WERI-Rb-1 (cell line): ENCODE measurements at regions not wholly inside any gene's neighbourhood (a gene's known extent, or its start where the extent isn't known, plus 50 kb on each side); places are given as distances from the start of the nearest gene placed in this dataset.

Source experiments
- DNase-seq: peaks from one replicate; pipeline ENCODE4 v3.0.0-alpha.2; 2020
- H3K27ac ChIP-seq: fragments of 250-450 bp; sonication (Bioruptor Pico); 2 replicates; pipeline ENCODE4 v1.5.1; 2020; ENCODE audit warnings: mild to moderate bottlenecking, moderate library complexity
- H3K27me3 ChIP-seq: fragments of 250-450 bp; sonication (Bioruptor Pico); 2 replicates; pipeline ENCODE4 v1.5.1; 2021; ENCODE audit warnings: mild to moderate bottlenecking, low read depth, moderate library complexity; ENCODE audit not compliant: insufficient read depth, severe bottlenecking
- H3K36me3 ChIP-seq: fragments of 250-450 bp; sonication (Bioruptor Pico); 2 replicates; pipeline ENCODE4 v1.5.1; 2020; ENCODE audit warnings: mild to moderate bottlenecking, moderate library complexity
- H3K4me3 ChIP-seq: 2 replicates; pipeline ENCODE4 v1.5.1; 2011; ENCODE audit warnings: low read depth, mild to moderate bottlenecking, control low read depth, low read length
- H3K9me3 ChIP-seq: fragments of 250-450 bp; sonication (Bioruptor Pico); 2 replicates; pipeline ENCODE4 v1.5.1; 2021; ENCODE audit warnings: mild to moderate bottlenecking, moderate library complexity; ENCODE audit not compliant: severe bottlenecking
- TF ChIP-seq, protein P1 (sequence below): IDR thresholded peaks from 2 replicates; pipeline ENCODE4 v1.5.1; 2011; ENCODE audit warnings: low read depth, mild to moderate bottlenecking, control low read depth, inconsistent platforms, low read length

DNA sequence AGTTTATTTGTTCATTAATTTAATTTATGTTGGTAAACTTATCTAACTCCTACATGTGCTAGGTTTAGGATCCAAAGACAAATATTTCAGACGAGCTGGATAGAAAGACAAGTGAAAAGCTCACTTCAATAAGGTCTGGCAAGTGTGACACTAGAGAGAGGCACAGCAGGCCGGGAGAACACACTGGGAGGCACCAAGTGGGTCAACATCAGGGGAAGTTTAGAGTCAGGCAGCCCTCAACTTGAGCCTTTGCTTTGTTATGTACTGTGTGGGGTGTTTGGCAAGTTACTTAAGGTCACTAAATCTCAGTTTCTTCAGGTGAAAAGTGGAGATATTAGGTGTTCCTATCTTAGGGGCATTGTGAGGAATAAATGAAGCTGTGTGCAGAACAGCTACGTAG is 214.4 kb downstream of the PCSK1 start:
- Histone ChIP-seq H3K27me3 (no peaks in the 10 kb centered on the region), H3K4me3 (no peak overlapping the region), H3K36me3 (no peaks in the 10 kb centered on the region), H3K27ac (no peak overlapping the region), H3K9me3 (no peaks in the 10 kb centered on the region)
- TF ChIP-seq, protein P1, sequence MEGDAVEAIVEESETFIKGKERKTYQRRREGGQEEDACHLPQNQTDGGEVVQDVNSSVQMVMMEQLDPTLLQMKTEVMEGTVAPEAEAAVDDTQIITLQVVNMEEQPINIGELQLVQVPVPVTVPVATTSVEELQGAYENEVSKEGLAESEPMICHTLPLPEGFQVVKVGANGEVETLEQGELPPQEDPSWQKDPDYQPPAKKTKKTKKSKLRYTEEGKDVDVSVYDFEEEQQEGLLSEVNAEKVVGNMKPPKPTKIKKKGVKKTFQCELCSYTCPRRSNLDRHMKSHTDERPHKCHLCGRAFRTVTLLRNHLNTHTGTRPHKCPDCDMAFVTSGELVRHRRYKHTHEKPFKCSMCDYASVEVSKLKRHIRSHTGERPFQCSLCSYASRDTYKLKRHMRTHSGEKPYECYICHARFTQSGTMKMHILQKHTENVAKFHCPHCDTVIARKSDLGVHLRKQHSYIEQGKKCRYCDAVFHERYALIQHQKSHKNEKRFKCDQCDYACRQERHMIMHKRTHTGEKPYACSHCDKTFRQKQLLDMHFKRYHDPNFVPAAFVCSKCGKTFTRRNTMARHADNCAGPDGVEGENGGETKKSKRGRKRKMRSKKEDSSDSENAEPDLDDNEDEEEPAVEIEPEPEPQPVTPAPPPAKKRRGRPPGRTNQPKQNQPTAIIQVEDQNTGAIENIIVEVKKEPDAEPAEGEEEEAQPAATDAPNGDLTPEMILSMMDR, result no peak
- DNase-seq, result no peak

DNA sequence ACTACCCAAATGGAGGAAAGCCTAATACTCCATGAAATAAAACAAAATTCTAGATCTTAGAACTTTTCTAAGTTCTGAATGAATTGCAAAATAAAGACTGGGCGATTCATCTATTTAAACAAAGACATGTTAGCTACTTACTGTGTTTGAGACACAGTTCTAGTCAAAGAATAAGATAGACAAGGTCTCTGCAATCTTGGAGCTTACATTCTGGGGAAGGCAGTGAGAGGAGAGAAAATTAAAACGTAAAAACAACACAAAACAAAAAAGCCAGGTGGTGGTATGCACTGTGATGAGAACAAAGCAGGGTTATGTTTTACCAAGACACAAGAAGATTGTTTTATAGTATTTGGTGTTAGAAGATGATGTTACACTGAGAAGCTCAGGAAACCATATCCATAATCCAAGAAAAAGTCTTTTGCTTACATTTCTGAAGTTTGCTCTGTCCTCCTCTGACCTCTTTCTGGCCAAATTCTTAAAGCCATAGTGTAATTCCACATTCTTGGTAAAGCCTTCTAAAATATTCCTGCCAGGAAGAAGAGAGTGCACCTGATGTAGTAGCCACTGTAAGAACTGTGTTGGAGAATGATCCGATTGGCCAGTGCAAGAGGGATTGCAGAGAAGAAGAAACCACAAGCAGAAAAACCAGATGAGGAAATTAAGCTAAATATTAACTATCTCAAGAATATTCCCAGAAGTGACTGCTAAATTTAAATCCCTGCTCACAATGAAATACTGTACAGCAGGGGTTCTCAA is 218.4 kb downstream of the PCSK1 start:
- DNase-seq, result no peak
- TF ChIP-seq, protein P1, result no peak
- Histone ChIP-seq H3K27me3 (no peaks in the 10 kb centered on the region), H3K27ac (no peak overlapping the region), H3K36me3 (no peaks in the 10 kb centered on the region), H3K9me3 (no peaks in the 10 kb centered on the region), H3K4me3 (no peak overlapping the region)

- Histone ChIP-seq H3K9me3 (no peaks in the 10 kb centered on the region), H3K4me3 (no peak overlapping the region), H3K27me3 (no peaks in the 10 kb centered on the region), H3K27ac (no peak overlapping the region), H3K36me3 (no peaks in the 10 kb centered on the region)
- no peak for DNase-seq
- TF ChIP-seq, protein P1, result no peak
These were observed 223.2 kb downstream of the PCSK1 start for GRCh38 chr5:96209829-96210228.

DNA sequence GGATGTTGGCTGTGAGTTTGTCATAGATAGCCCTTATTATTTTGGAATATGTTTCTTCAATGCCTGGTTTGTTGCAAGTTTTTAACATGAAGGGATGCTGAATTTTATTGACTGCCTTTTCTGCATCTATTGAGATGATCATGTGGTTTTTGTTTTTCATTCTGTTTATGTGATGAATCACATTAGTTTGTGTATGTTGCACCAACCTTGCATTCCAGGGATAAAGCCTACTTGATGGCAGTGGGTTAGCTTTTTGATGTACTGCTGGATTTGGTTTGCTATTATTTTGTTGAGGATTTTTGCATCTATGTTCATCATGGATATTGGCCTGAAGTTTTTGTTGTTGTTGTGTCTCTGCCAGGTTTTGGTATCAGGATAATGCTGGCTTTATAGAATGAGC is 225.6 kb downstream of the PCSK1 start:
- Histone ChIP-seq H3K36me3 (no peaks in the 10 kb centered on the region), H3K4me3 (no peak overlapping the region), H3K27me3 (no peaks in the 10 kb centered on the region), H3K9me3 (no peaks in the 10 kb centered on the region), H3K27ac (no peak overlapping the region)
- TF ChIP-seq, protein P1, result no peak
- DNase-seq, result no peak

DNA sequence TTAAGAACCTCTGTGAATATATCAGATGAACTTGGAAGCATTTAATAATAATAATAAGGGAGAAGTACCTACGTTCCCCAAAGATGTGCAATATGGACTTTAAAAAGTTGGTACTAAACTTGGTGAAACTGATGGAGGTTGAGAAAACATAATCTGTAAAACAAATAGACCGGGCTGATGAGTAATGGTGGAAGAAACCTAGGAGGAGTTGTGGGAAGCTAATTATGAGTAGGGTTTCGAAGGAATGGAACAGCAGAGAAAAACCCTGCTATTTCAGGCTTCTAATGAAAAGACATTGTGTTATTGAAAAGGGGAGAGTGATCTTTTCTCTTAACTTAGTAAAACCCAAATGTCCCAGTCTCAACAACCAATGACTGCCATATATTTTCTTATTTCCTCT is 229.3 kb downstream of the PCSK1 start:
- H3K4me3 ChIP-seq, result no peak overlapping the region
- no peaks in the 10 kb centered on the region for H3K9me3 ChIP-seq
- no peaks in the 10 kb centered on the region for H3K27me3 ChIP-seq
- no peaks in the 10 kb centered on the region for H3K36me3 ChIP-seq
- no peak for DNase-seq
- TF ChIP-seq, protein P1, result no peak
- no peak overlapping the region for H3K27ac ChIP-seq

DNA sequence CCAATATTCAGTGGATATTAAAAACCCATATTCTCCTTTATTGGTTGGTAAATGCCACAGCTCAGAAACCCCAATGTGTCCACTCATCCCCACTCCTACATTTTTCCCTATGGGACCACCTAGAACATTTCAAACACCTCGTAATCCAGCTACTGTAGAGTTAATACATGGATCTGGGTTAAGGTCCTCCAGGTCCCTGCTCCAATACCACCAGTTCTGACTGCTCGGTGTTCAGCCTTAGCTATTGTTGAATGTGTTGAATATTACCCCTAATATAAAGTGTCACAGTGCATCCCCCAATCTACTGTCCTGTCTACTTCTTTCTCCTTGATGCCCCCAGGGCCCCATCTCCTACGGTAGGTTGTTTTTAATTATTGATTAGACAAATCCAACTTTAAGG is 231.5 kb downstream of the PCSK1 start:
- H3K4me3 ChIP-seq, result no peak overlapping the region
- no peaks in the 10 kb centered on the region for H3K27me3 ChIP-seq
- H3K27ac ChIP-seq, result no peak overlapping the region
- H3K9me3 ChIP-seq, result no peaks in the 10 kb centered on the region
- no peak for DNase-seq
- TF ChIP-seq, protein P1, result no peak
- no peaks in the 10 kb centered on the region for H3K36me3 ChIP-seq
